ENCODE measurements at regions not wholly inside any gene's neighbourhood (a gene's known extent, or its start where the extent isn't known, plus 50 kb on each side); places are given as distances from the start of the nearest gene placed in this dataset.

GRCh38 chr16:14334366-14335080 is 263.4 kb downstream of the MRTFB start:
- no peak for DNase-seq

GRCh38 chr16:14333361-14333760 is 262.2 kb downstream of the MRTFB start:
- DNase-seq = no peak

DNA sequence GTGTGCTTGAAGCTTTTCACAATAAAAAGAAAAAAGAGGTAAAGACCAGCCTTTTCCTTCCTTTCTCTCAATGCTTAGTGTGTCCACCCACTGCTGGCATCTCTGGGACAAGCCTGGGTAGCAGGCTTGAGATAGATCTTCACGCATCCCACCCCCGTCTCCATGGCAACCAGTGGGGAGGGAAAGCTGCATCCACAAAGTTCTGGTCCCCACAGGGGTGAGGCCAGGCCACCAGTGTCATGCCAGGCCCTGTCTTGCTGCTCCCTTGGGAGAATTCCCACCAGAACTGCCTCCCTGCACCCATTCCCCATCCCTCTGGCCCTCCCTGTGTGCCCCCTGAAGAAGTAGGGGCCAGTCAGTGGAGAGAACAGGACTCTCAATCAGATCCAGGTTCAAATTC is 259.9 kb downstream of the MRTFB start:
- no peak for DNase-seq

GRCh38 chr16:14329727-14330350 is 258.7 kb downstream of the MRTFB start:
- no peak for DNase-seq

- no peak for DNase-seq
Observed at GRCh38 chr16:14325502-14326401, 254.6 kb downstream of the MRTFB start.

DNA sequence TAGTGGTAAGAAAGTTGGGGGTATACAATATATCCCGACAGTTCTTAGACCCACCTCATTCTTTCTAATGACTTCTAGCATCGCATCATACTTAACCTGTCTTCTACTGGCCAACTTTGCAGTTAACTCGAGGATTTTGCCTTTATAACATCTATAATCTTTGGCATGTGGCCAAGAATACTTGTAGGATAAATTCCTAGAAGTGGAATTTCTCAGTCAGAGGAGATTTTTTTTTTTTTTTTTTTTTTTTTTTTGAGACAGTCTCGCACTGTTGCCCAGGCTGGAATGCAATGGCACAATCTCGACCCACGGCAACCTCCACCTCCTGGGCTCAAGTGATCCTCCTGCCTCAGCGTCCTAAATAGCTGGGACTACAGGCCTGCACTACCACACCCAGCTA is 253.5 kb downstream of the MRTFB start:
- DNase-seq = peak; percentile 57

DNA sequence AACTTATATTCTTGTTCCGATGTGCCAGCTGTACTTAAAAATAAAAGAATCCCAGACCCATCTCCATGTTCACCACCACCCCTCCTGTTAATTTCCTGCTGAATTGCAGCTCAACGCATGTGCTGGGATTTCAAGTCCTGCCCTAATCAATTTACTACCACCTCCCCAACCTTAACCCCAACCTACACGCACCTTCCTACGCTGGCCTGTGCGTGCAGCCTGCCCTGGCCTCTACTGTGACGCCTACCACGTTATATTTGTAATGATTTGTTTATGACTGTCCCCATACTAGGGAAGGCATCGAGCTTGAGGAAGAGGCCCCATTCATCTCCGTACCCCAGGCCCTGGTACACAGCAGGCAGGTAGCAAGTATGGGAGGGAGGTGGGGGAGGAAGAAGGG is 251.1 kb downstream of the MRTFB start:
- no peak for DNase-seq

DNA sequence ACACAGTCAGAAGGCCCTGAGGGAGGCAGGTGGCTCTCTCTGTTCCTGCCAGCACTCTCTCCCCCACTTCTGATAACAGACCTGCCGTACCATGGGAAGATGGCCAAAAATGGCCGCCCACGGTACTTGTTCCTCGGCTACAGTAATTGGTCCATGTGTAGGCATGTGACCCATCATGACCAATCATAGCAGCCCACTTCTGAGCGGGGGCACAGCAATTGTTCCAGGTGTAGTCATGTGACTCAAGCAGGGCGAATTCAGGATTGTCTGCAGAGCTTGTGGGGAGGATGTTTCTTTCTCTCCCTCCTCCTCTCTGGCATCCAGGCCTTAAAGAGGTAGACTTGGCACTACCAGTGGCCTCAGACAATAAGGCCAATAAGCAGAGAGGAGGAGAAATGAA is 250.4 kb downstream of the MRTFB start:
- no peak for DNase-seq

GRCh38 chr16:14320406-14320805 is 249.3 kb downstream of the MRTFB start:
- no peak for DNase-seq
